SK-N-SH treated with all-trans-retinoic acid at 6 μM for 48 hours (cell line): ENCODE measurements at regions not wholly inside any gene's neighbourhood (a gene's known extent, or its start where the extent isn't known, plus 50 kb on each side); places are given as distances from the start of the nearest gene placed in this dataset.
"Not testable (repeated sequence)": the region's sequence is repeated elsewhere in the genome, so short reads cannot be mapped to it uniquely, and the experiment has no call there.

ENCODE experiments used
- ZFP30 ChIP-seq: fragments of 450-650 bp; formaldehyde crosslinking; IDR thresholded peaks from 2 replicates; pipeline ENCODE4 v1.5.0; 2022; ENCODE audit warnings: mild to moderate bottlenecking, moderate library complexity
- ZNF70 ChIP-seq: fragments of 450-650 bp; formaldehyde crosslinking; IDR thresholded peaks from 2 replicates; pipeline ENCODE4 v1.5.0; 2020; ENCODE audit warnings: mild to moderate bottlenecking, moderate library complexity
- TF ChIP-seq, protein P1 (sequence below): fragments of 250-450 bp; sonication (Bioruptor Pico); IDR thresholded peaks from 2 replicates; pipeline ENCODE4 v1.5.1; 2020; ENCODE audit warnings: low read depth, mild to moderate bottlenecking, moderate library complexity

GRCh38 chr7:22028656-22029055 is 83.0 kb upstream of the CDCA7L start:
- not testable (repeated sequence) for TF ChIP-seq ZFP30, ZNF70 (CRISPR knock-in tag)
- TF ChIP-seq, protein P1, sequence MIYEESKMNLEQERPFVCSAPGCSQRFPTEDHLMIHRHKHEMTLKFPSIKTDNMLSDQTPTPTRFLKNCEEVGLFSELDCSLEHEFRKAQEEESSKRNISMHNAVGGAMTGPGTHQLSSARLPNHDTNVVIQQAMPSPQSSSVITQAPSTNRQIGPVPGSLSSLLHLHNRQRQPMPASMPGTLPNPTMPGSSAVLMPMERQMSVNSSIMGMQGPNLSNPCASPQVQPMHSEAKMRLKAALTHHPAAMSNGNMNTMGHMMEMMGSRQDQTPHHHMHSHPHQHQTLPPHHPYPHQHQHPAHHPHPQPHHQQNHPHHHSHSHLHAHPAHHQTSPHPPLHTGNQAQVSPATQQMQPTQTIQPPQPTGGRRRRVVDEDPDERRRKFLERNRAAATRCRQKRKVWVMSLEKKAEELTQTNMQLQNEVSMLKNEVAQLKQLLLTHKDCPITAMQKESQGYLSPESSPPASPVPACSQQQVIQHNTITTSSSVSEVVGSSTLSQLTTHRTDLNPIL (CRISPR knock-in tag) = not testable (repeated sequence)
